ENCODE measurements at regions not wholly inside any gene's neighbourhood (a gene's known extent, or its start where the extent isn't known, plus 50 kb on each side); places are given as distances from the start of the nearest gene placed in this dataset.

- 63 to 73% methylated on average over 3 of the region's 3 CpGs for WGBS, 2 donors
- DNase-seq = no peak
- Histone ChIP-seq H3K27me3 (no peaks in the 10 kb centered on the region), H3K4me1 (no peaks in the 10 kb centered on the region), H3K9me3 (no peaks in the 10 kb centered on the region), H3K4me3 (no peak overlapping the region), H3K27ac (no peak overlapping the region), H3K36me3 (no peaks in the 10 kb centered on the region)
- TF ChIP-seq POLR2AphosphoS5 (IDR thresholded peaks at IDR 0.05) (no peak), POLR2A (IDR thresholded peaks at IDR 0.05) (no peak), CTCF (IDR thresholded peaks at IDR 0.05) (no peak), EP300 (IDR thresholded peaks at IDR 0.05) (no peak)
- no peak for ATAC-seq (ENCODE audit: low FRiP score in 2 of 2)
These were observed 1829.0 kb upstream of the PCDH7 start for GRCh38 chr4:28890949-28891775.

GRCh38 chr4:28913466-28913865 is 1806.7 kb upstream of the PCDH7 start:
- no peak for TF ChIP-seq CTCF (IDR thresholded peaks at IDR 0.05)
- no peak for TF ChIP-seq POLR2A (IDR thresholded peaks at IDR 0.05)
- no peak for TF ChIP-seq POLR2AphosphoS5 (IDR thresholded peaks at IDR 0.05)
- no peak for TF ChIP-seq EP300 (IDR thresholded peaks at IDR 0.05)
- H3K27ac ChIP-seq = no peak overlapping the region
- no peaks in the 10 kb centered on the region for H3K9me3 ChIP-seq
- H3K36me3 ChIP-seq = no peaks in the 10 kb centered on the region
- H3K4me1 ChIP-seq = no peaks in the 10 kb centered on the region
- ATAC-seq (ENCODE audit: low FRiP score in 2 of 2) (no peak), DNase-seq (no peak)
- no peaks in the 10 kb centered on the region for H3K27me3 ChIP-seq
- WGBS, 2 donors = 67 to 70% methylated on average over 1 of the region's 1 CpG
- H3K4me3 ChIP-seq = no peak overlapping the region

GRCh38 chr4:28916585-28916984 is 1803.6 kb upstream of the PCDH7 start:
- H3K9me3 ChIP-seq = no peaks in the 10 kb centered on the region
- H3K4me1 ChIP-seq = no peaks in the 10 kb centered on the region
- WGBS, 2 donors = 88 to 90% methylated on average over 2 of the region's 2 CpGs
- H3K36me3 ChIP-seq = no peaks in the 10 kb centered on the region
- H3K27me3 ChIP-seq = no peaks in the 10 kb centered on the region
- no peak for TF ChIP-seq POLR2AphosphoS5 (IDR thresholded peaks at IDR 0.05)
- no peak for TF ChIP-seq CTCF (IDR thresholded peaks at IDR 0.05)
- no peak for TF ChIP-seq EP300 (IDR thresholded peaks at IDR 0.05)
- no peak for TF ChIP-seq POLR2A (IDR thresholded peaks at IDR 0.05)
- no peak for ATAC-seq (ENCODE audit: low FRiP score in 2 of 2)
- H3K27ac ChIP-seq = no peak overlapping the region
- no peak overlapping the region for H3K4me3 ChIP-seq
- no peak for DNase-seq

GRCh38 chr4:28918871-28919270 is 1801.3 kb upstream of the PCDH7 start:
- Histone ChIP-seq H3K4me1 (no peaks in the 10 kb centered on the region), H3K9me3 (no peaks in the 10 kb centered on the region), H3K4me3 (no peak overlapping the region), H3K27ac (no peak overlapping the region), H3K27me3 (no peaks in the 10 kb centered on the region), H3K36me3 (no peaks in the 10 kb centered on the region)
- no peak for DNase-seq
- no peak for ATAC-seq (ENCODE audit: low FRiP score in 2 of 2)
- 82 to 92% methylated on average over 1 of the region's 1 CpG for WGBS, 2 donors
- TF ChIP-seq POLR2A (IDR thresholded peaks at IDR 0.05) = no peak
- no peak for TF ChIP-seq POLR2AphosphoS5 (IDR thresholded peaks at IDR 0.05)
- no peak for TF ChIP-seq EP300 (IDR thresholded peaks at IDR 0.05)
- no peak for TF ChIP-seq CTCF (IDR thresholded peaks at IDR 0.05)

- Histone ChIP-seq H3K27ac (no peak overlapping the region), H3K27me3 (no peaks in the 10 kb centered on the region), H3K4me3 (no peak overlapping the region), H3K9me3 (no peaks in the 10 kb centered on the region), H3K4me1 (no peaks in the 10 kb centered on the region), H3K36me3 (no peaks in the 10 kb centered on the region)
- WGBS, 2 donors = 60 to 65% methylated on average over 5 of the region's 5 CpGs
- TF ChIP-seq CTCF (IDR thresholded peaks at IDR 0.05) (no peak), POLR2AphosphoS5 (IDR thresholded peaks at IDR 0.05) (no peak), POLR2A (IDR thresholded peaks at IDR 0.05) (no peak), EP300 (IDR thresholded peaks at IDR 0.05) (no peak)
- DNase-seq (no peak), ATAC-seq (ENCODE audit: low FRiP score in 2 of 2) (no peak)
These were observed 1798.3 kb upstream of the PCDH7 start for GRCh38 chr4:28921886-28922285.
